Neural progenitor cell (in vitro differentiated cells): ENCODE measurements at regions not wholly inside any gene's neighbourhood (a gene's known extent, or its start where the extent isn't known, plus 50 kb on each side); places are given as distances from the start of the nearest gene placed in this dataset.

Experiments
- DNase-seq: peaks from one replicate; pipeline ENCODE4 v3.0.0-alpha.2; 2016; ENCODE audit warnings: low spot score
- H2AFZ ChIP-seq: fragments of 200-600 bp; sonication (generic); replicated peaks from 2 replicates; pipeline ENCODE4 v1.6.1; 2016; ENCODE audit warnings: antibody characterized with exemption
- H3F3A ChIP-seq: fragments of 200-600 bp; sonication (generic); 2 replicates; pipeline ENCODE4 v1.6.1; 2016; ENCODE audit warnings: antibody characterized with exemption, low read depth
- H3K27ac ChIP-seq: fragments of 200-600 bp; sonication (generic); 2 replicates; pipeline ENCODE4 v1.5.1; 2016; ENCODE audit warnings: mild to moderate bottlenecking
- H3K27me3 ChIP-seq: fragments of 200-600 bp; sonication (generic); 2 replicates; pipeline ENCODE4 v1.6.1; 2016; ENCODE audit warnings: mild to moderate bottlenecking, moderate library complexity
- H3K36me3 ChIP-seq: fragments of 200-600 bp; sonication (generic); 2 replicates; pipeline ENCODE4 v1.5.1; 2016
- H3K4me1 ChIP-seq: fragments of 200-600 bp; sonication (generic); 2 replicates; pipeline ENCODE4 v1.6.1; 2016; ENCODE audit warnings: mixed run types
- H3K4me2 ChIP-seq: fragments of 200-600 bp; sonication (generic); 2 replicates; pipeline ENCODE4 v1.6.1; 2016
- H3K4me3 ChIP-seq: fragments of 200-600 bp; sonication (generic); 2 replicates; pipeline ENCODE4 v1.5.1; 2016
- H3K79me2 ChIP-seq: fragments of 200-600 bp; sonication (generic); 2 replicates; pipeline ENCODE4 v1.6.1; 2016; ENCODE audit warnings: low read depth
- H3K9ac ChIP-seq: fragments of 200-600 bp; sonication (generic); 2 replicates; pipeline ENCODE4 v1.6.1; 2016
- H3K9me3 ChIP-seq: fragments of 200-600 bp; sonication (generic); 2 replicates; pipeline ENCODE4 v1.5.1; 2016; ENCODE audit warnings: low read depth
- H4K20me1 ChIP-seq: fragments of 200-600 bp; sonication (generic); 2 replicates; pipeline ENCODE4 v1.6.1; 2016; ENCODE audit warnings: low read depth
- H3K27ac Mint-ChIP-seq: 3 replicates; pipeline ENCODE4 v1.8.0; 2021; ENCODE audit warnings: mixed read lengths
- H3K27me3 Mint-ChIP-seq: 2 replicates; pipeline ENCODE4 v1.8.0; 2022; ENCODE audit warnings: low read depth, mild to moderate bottlenecking, inconsistent platforms, moderate library complexity, mixed read lengths; ENCODE audit not compliant: insufficient read depth
- H3K36me3 Mint-ChIP-seq: 3 replicates; pipeline ENCODE4 v1.8.0; 2021; ENCODE audit warnings: mixed read lengths
- H3K4me1 Mint-ChIP-seq: 3 replicates; pipeline ENCODE4 v1.8.0; 2021; ENCODE audit warnings: mixed read lengths
- H3K4me3 Mint-ChIP-seq: 3 replicates; pipeline ENCODE4 v1.8.0; 2021; ENCODE audit warnings: mild to moderate bottlenecking, moderate library complexity, mixed read lengths
- H3K9me3 Mint-ChIP-seq: 3 replicates; pipeline ENCODE4 v1.8.0; 2020; ENCODE audit warnings: mixed read lengths
- CTCF ChIP-seq: fragments of 200-600 bp; sonication (generic); IDR thresholded peaks from 2 replicates; pipeline ENCODE4 v1.5.1; 2017; ENCODE audit warnings: antibody characterized with exemption, mild to moderate bottlenecking
- EZH2 ChIP-seq: fragments of 200-600 bp; sonication (generic); IDR thresholded peaks from 2 replicates; pipeline ENCODE4 v1.6.1; 2017; ENCODE audit warnings: antibody characterized with exemption, mild to moderate bottlenecking, moderate library complexity
- EZH2phosphoT487 ChIP-seq: fragments of 200-600 bp; sonication (generic); IDR thresholded peaks from 2 replicates; pipeline ENCODE4 v1.6.1; 2017; ENCODE audit warnings: antibody characterized with exemption

GRCh38 chr2:103103678-103104077 is 341.8 kb downstream of the TMEM182 start:
- Histone ChIP-seq H3K27ac (no peak overlapping the region), H3K4me1 (no peaks in the 10 kb centered on the region), H3K9me3 (no peaks in the 10 kb centered on the region), H3K9ac (no peak overlapping the region), H4K20me1 (no peaks in the 10 kb centered on the region), H3F3A (no peaks in the 10 kb centered on the region), H2AFZ (no peak overlapping the region), H3K79me2 (no peaks in the 10 kb centered on the region), H3K4me2 (no peak overlapping the region), H3K27me3 (no peaks in the 10 kb centered on the region), H3K4me3 (no peak overlapping the region), H3K36me3 (no peaks in the 10 kb centered on the region)
- Mint-ChIP-seq H3K27me3 (no peaks in the 10 kb centered on the region), H3K4me3 (no peak overlapping the region), H3K9me3 (no peaks in the 10 kb centered on the region), H3K4me1 (no peaks in the 10 kb centered on the region), H3K36me3 (no peaks in the 10 kb centered on the region), H3K27ac (no peak overlapping the region)
- no peak for DNase-seq
- no peak for TF ChIP-seq CTCF
- no peak for TF ChIP-seq EZH2phosphoT487
- no peak for TF ChIP-seq EZH2

GRCh38 chr2:103119352-103119751 is 357.5 kb downstream of the TMEM182 start:
- Mint-ChIP-seq H3K27me3 (peaks cover 2% of the 10 kb centered on the region), H3K4me3 (no peak overlapping the region), H3K4me1 (no peaks in the 10 kb centered on the region), H3K9me3 (no peaks in the 10 kb centered on the region), H3K36me3 (no peaks in the 10 kb centered on the region), H3K27ac (no peak overlapping the region)
- Histone ChIP-seq H3F3A (no peaks in the 10 kb centered on the region), H3K36me3 (no peaks in the 10 kb centered on the region), H3K4me1 (no peaks in the 10 kb centered on the region), H3K79me2 (no peaks in the 10 kb centered on the region), H3K9me3 (no peaks in the 10 kb centered on the region), H3K4me2 (no peak overlapping the region), H3K9ac (no peak overlapping the region), H3K27me3 (no peaks in the 10 kb centered on the region), H4K20me1 (no peaks in the 10 kb centered on the region), H3K4me3 (no peak overlapping the region), H3K27ac (no peak overlapping the region), H2AFZ (no peak overlapping the region)
- DNase-seq, result no peak
- no peak for TF ChIP-seq EZH2
- no peak for TF ChIP-seq CTCF
- no peak for TF ChIP-seq EZH2phosphoT487

GRCh38 chr2:103121106-103121505 is 359.3 kb downstream of the TMEM182 start:
- Histone ChIP-seq H2AFZ (no peak overlapping the region), H3F3A (no peaks in the 10 kb centered on the region), H3K36me3 (no peaks in the 10 kb centered on the region), H3K9me3 (no peaks in the 10 kb centered on the region), H3K4me2 (no peak overlapping the region), H3K79me2 (no peaks in the 10 kb centered on the region), H3K4me3 (no peak overlapping the region), H4K20me1 (no peaks in the 10 kb centered on the region), H3K4me1 (peaks cover 2% of the 10 kb centered on the region), H3K9ac (no peak overlapping the region), H3K27me3 (no peaks in the 10 kb centered on the region), H3K27ac (no peak overlapping the region)
- H3K27ac Mint-ChIP-seq, result no peak overlapping the region
- H3K9me3 Mint-ChIP-seq, result no peaks in the 10 kb centered on the region
- H3K27me3 Mint-ChIP-seq, result peaks cover 2% of the 10 kb centered on the region
- no peaks in the 10 kb centered on the region for H3K36me3 Mint-ChIP-seq
- H3K4me1 Mint-ChIP-seq, result no peaks in the 10 kb centered on the region
- TF ChIP-seq EZH2, result no peak
- no peak for TF ChIP-seq CTCF
- TF ChIP-seq EZH2phosphoT487, result no peak
- H3K4me3 Mint-ChIP-seq, result no peak overlapping the region
- no peak for DNase-seq

- Histone ChIP-seq H3K27me3 (no peaks in the 10 kb centered on the region), H3K4me2 (no peak overlapping the region), H3K36me3 (no peaks in the 10 kb centered on the region), H3F3A (no peaks in the 10 kb centered on the region), H3K4me1 (peaks cover 22% of the 10 kb centered on the region), H3K9ac (no peak overlapping the region), H3K79me2 (no peaks in the 10 kb centered on the region), H4K20me1 (no peaks in the 10 kb centered on the region), H3K27ac (no peak overlapping the region), H3K9me3 (no peaks in the 10 kb centered on the region), H3K4me3 (no peak overlapping the region), H2AFZ (no peak overlapping the region)
- Mint-ChIP-seq H3K36me3 (no peaks in the 10 kb centered on the region), H3K9me3 (no peaks in the 10 kb centered on the region), H3K27ac (no peak overlapping the region), H3K4me3 (no peak overlapping the region), H3K4me1 (no peaks in the 10 kb centered on the region), H3K27me3 (peaks cover 2% of the 10 kb centered on the region)
- DNase-seq, result no peak
- no peak for TF ChIP-seq EZH2phosphoT487
- TF ChIP-seq CTCF, result no peak
- no peak for TF ChIP-seq EZH2
Measured at GRCh38 chr2:103123516-103123915, 361.7 kb downstream of the TMEM182 start.
